ENCODE measurements at regions not wholly inside any gene's neighbourhood (a gene's known extent, or its start where the extent isn't known, plus 50 kb on each side); places are given as distances from the start of the nearest gene placed in this dataset.

- TF ChIP-seq REST (IDR thresholded peaks at IDR 0.05; ENCODE audit: low read depth), result no peak
- no peak for TF ChIP-seq POLR2A (IDR thresholded peaks at IDR 0.05; ENCODE audit: borderline replicate concordance, extremely low read depth, insufficient read depth, insufficient read length)
- TF ChIP-seq CTCF (IDR thresholded peaks at IDR 0.05 in 2 of 3, conservative IDR thresholded peaks at IDR 0.05 in 1 of 3; ENCODE audit: borderline replicate concordance in 1 of 3, insufficient read depth in 1 of 3, low read depth in 2 of 3, low read length in 2 of 3), result no peak
- TF ChIP-seq EZH2 (IDR thresholded peaks at IDR 0.05), result no peak
- no peak for TF ChIP-seq POLR2AphosphoS5 (IDR thresholded peaks at IDR 0.05; ENCODE audit: low read depth, low read length)
- TF ChIP-seq ELF1 (IDR thresholded peaks at IDR 0.05; ENCODE audit: borderline replicate concordance, low read depth), result no peak
- no peak for TF ChIP-seq ZFX (IDR thresholded peaks at IDR 0.05)
- no peak for TF ChIP-seq SP1 (IDR thresholded peaks at IDR 0.05; ENCODE audit: low read depth)
- TF ChIP-seq JUND (IDR thresholded peaks at IDR 0.05), result no peak
Measured at GRCh38 chr9:32723789-32724325, 59.5 kb upstream of the TMEM215 start.
